Liver (tissue), 3 donors: ENCODE measurements at regions not wholly inside any gene's neighbourhood (a gene's known extent, or its start where the extent isn't known, plus 50 kb on each side); places are given as distances from the start of the nearest gene placed in this dataset.

Experiments used
- EGR1 ChIP-seq, 2 donors: IDR thresholded peaks; 2 replicates each; pipeline ENCODE4 v1.6.1; 2016 to 2018; ENCODE audit warnings: antibody characterized with exemption in 2 of 2, low read depth in 2 of 2
- FOXA1 ChIP-seq: IDR thresholded peaks from 2 replicates; pipeline ENCODE4 v1.6.1; 2016; ENCODE audit warnings: antibody characterized with exemption
- GABPA ChIP-seq, 2 donors: IDR thresholded peaks in 1 of 2; conservative IDR thresholded peaks in 1 of 2; 2 replicates each; pipeline ENCODE4 v1.6.1; 2016; ENCODE audit warnings: antibody characterized with exemption in 2 of 2, mild to moderate bottlenecking in 1 of 2, moderate library complexity in 1 of 2
- HNF4A ChIP-seq, 2 donors: conservative IDR thresholded peaks; 2 replicates each; pipeline ENCODE4 v1.6.1; 2016; ENCODE audit warnings: antibody characterized with exemption in 2 of 2, mild to moderate bottlenecking in 2 of 2
- NR2F2 ChIP-seq: IDR thresholded peaks from 2 replicates; pipeline ENCODE4 v1.6.1; 2016; ENCODE audit warnings: antibody characterized with exemption
- RXRA ChIP-seq, 2 donors: IDR thresholded peaks; 2 replicates each; pipeline ENCODE4 v1.6.1; 2017 to 2018; ENCODE audit warnings: antibody characterized with exemption in 2 of 2, mild to moderate bottlenecking in 1 of 2
- SP1 ChIP-seq: IDR thresholded peaks from 2 replicates; pipeline ENCODE4 v1.6.1; 2018; ENCODE audit warnings: antibody characterized with exemption, mild to moderate bottlenecking
- TAF1 ChIP-seq: conservative IDR thresholded peaks from 2 replicates; pipeline ENCODE4 v1.6.1; 2016; ENCODE audit warnings: antibody characterized with exemption, mild to moderate bottlenecking
- YY1 ChIP-seq: IDR thresholded peaks from 2 replicates; pipeline ENCODE4 v1.6.1; 2016; ENCODE audit warnings: antibody characterized with exemption, mild to moderate bottlenecking
- TF ChIP-seq, protein P1 (sequence below): fragments of 150-350 bp; IDR thresholded peaks from 2 replicates; pipeline ENCODE4 v1.5.1; 2017; ENCODE audit warnings: improper control_type of control experiment, low read depth, low read length; ENCODE audit not compliant: missing input control
- TF ChIP-seq, protein P2 (sequence below): IDR thresholded peaks from 2 replicates; pipeline ENCODE4 v1.6.1; 2016; ENCODE audit warnings: antibody characterized with exemption
- TF ChIP-seq, protein P3 (sequence below): IDR thresholded peaks from 2 replicates; pipeline ENCODE4 v1.6.1; 2016; ENCODE audit warnings: antibody characterized with exemption, mild to moderate bottlenecking
- donor health status: healthy.
- donor health status: healthy.

DNA sequence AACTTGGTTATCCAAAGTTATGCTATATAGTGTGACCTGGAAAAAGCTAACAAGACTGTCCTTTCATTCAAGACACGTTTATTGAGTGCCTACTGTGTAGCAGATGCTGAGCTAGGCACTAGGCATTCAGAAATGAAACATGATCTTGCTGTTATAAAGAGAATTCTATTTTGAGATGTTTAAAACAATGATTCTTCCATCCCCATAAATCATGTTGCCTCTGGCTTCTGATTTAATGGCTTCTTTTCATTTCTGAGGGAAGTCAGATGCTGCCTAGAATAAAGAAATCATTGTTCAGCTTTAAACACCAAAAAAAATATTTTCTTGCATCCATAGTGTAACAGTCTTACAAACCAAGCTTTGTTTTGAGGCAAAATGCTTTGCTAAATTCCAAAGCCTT lies 620.9 kb upstream of the UBE2E2 start:
- TF ChIP-seq FOXA1 (no peak), RXRA (IDR thresholded peaks at IDR 0.05) (no peak), TAF1 (no peak), YY1 (no peak), NR2F2 (no peak), SP1 (no peak), GABPA (IDR thresholded peaks at IDR 0.05 in 1 of 2, conservative IDR thresholded peaks at IDR 0.05 in 1 of 2) (no peak), EGR1 (IDR thresholded peaks at IDR 0.05; ENCODE audit: low read depth in 2 of 2) (no peak), HNF4A (conservative IDR thresholded peaks at IDR 0.05) (no peak)
- TF ChIP-seq, protein P1, sequence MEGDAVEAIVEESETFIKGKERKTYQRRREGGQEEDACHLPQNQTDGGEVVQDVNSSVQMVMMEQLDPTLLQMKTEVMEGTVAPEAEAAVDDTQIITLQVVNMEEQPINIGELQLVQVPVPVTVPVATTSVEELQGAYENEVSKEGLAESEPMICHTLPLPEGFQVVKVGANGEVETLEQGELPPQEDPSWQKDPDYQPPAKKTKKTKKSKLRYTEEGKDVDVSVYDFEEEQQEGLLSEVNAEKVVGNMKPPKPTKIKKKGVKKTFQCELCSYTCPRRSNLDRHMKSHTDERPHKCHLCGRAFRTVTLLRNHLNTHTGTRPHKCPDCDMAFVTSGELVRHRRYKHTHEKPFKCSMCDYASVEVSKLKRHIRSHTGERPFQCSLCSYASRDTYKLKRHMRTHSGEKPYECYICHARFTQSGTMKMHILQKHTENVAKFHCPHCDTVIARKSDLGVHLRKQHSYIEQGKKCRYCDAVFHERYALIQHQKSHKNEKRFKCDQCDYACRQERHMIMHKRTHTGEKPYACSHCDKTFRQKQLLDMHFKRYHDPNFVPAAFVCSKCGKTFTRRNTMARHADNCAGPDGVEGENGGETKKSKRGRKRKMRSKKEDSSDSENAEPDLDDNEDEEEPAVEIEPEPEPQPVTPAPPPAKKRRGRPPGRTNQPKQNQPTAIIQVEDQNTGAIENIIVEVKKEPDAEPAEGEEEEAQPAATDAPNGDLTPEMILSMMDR: no peak
- TF ChIP-seq, protein P2, sequence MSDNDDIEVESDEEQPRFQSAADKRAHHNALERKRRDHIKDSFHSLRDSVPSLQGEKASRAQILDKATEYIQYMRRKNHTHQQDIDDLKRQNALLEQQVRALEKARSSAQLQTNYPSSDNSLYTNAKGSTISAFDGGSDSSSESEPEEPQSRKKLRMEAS: no peak
- TF ChIP-seq, protein P3, sequence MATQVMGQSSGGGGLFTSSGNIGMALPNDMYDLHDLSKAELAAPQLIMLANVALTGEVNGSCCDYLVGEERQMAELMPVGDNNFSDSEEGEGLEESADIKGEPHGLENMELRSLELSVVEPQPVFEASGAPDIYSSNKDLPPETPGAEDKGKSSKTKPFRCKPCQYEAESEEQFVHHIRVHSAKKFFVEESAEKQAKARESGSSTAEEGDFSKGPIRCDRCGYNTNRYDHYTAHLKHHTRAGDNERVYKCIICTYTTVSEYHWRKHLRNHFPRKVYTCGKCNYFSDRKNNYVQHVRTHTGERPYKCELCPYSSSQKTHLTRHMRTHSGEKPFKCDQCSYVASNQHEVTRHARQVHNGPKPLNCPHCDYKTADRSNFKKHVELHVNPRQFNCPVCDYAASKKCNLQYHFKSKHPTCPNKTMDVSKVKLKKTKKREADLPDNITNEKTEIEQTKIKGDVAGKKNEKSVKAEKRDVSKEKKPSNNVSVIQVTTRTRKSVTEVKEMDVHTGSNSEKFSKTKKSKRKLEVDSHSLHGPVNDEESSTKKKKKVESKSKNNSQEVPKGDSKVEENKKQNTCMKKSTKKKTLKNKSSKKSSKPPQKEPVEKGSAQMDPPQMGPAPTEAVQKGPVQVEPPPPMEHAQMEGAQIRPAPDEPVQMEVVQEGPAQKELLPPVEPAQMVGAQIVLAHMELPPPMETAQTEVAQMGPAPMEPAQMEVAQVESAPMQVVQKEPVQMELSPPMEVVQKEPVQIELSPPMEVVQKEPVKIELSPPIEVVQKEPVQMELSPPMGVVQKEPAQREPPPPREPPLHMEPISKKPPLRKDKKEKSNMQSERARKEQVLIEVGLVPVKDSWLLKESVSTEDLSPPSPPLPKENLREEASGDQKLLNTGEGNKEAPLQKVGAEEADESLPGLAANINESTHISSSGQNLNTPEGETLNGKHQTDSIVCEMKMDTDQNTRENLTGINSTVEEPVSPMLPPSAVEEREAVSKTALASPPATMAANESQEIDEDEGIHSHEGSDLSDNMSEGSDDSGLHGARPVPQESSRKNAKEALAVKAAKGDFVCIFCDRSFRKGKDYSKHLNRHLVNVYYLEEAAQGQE: no peak
